H9 (cell line): ENCODE measurements at regions not wholly inside any gene's neighbourhood (a gene's known extent, or its start where the extent isn't known, plus 50 kb on each side); places are given as distances from the start of the nearest gene placed in this dataset.

Source experiments
- DNase-seq: peaks from one replicate; pipeline ENCODE4 v3.0.0-alpha.2; 2017
- H2AFZ ChIP-seq: one replicate; pipeline ENCODE4 v1.6.1; 2013; ENCODE audit warnings: mild to moderate bottlenecking, low read length, control low read depth, moderate library complexity
- H2AK5ac ChIP-seq: 2 replicates; pipeline ENCODE4 v1.6.1; 2013; ENCODE audit warnings: low read length, control low read depth, mixed read lengths; ENCODE audit not compliant: insufficient read length
- H2BK120ac ChIP-seq: one replicate; pipeline ENCODE4 v1.6.1; 2013; ENCODE audit warnings: low read depth, mild to moderate bottlenecking, low read length, control low read depth, inconsistent platforms; ENCODE audit not compliant: poor library complexity, severe bottlenecking
- H2BK12ac ChIP-seq: 2 replicates; pipeline ENCODE4 v1.6.1; 2013; ENCODE audit warnings: low read length, control low read depth, mixed read lengths, low read depth; ENCODE audit not compliant: insufficient read length
- H2BK15ac ChIP-seq: 2 replicates; pipeline ENCODE4 v1.6.1; 2013; ENCODE audit warnings: low read depth, low read length, control low read depth
- H2BK20ac ChIP-seq: one replicate; pipeline ENCODE4 v1.6.1; 2013; ENCODE audit warnings: low read depth, mild to moderate bottlenecking, low read length, control low read depth, inconsistent platforms; ENCODE audit not compliant: poor library complexity, severe bottlenecking
- H2BK5ac ChIP-seq: 2 replicates; pipeline ENCODE4 v1.6.1; 2013; ENCODE audit warnings: low read length, control low read depth, mixed read lengths; ENCODE audit not compliant: insufficient read length
- H3K14ac ChIP-seq: 2 replicates; pipeline ENCODE4 v1.6.1; 2013; ENCODE audit warnings: low read length, control low read depth; ENCODE audit not compliant: insufficient read depth
- H3K18ac ChIP-seq: 2 replicates; pipeline ENCODE4 v1.6.1; 2013; ENCODE audit warnings: low read depth, mild to moderate bottlenecking, mixed read lengths, low read length, control low read depth; ENCODE audit not compliant: insufficient read length
- H3K23ac ChIP-seq: 2 replicates; pipeline ENCODE4 v1.6.1; 2013; ENCODE audit warnings: low read length, control low read depth, mixed read lengths, low read depth; ENCODE audit not compliant: insufficient read length
- H3K23me2 ChIP-seq: 2 replicates; pipeline ENCODE4 v1.6.1; 2013; ENCODE audit warnings: low read depth, mild to moderate bottlenecking, mixed read lengths, low read length, control low read depth; ENCODE audit not compliant: insufficient read length, poor library complexity, severe bottlenecking
- H3K27ac ChIP-seq: 2 replicates; pipeline ENCODE4 v1.5.1; 2013; ENCODE audit warnings: low read length, control low read depth, mixed read lengths, low read depth; ENCODE audit not compliant: insufficient read length
- H3K27me3 ChIP-seq: 2 replicates; pipeline ENCODE4 v1.6.1; 2013; ENCODE audit warnings: low read length, control low read depth, inconsistent platforms; ENCODE audit not compliant: insufficient read depth
- H3K4ac ChIP-seq: 2 replicates; pipeline ENCODE4 v1.6.1; 2013; ENCODE audit warnings: low read depth, mild to moderate bottlenecking, control low read depth, inconsistent platforms, low read length, moderate library complexity
- H3K4me1 ChIP-seq: 2 replicates; pipeline ENCODE4 v1.6.1; 2013; ENCODE audit warnings: low read length, control low read depth, inconsistent platforms; ENCODE audit not compliant: insufficient read depth
- H3K4me2 ChIP-seq: 2 replicates; pipeline ENCODE4 v1.6.1; 2013; ENCODE audit warnings: low read length, control low read depth, mixed read lengths; ENCODE audit not compliant: insufficient read length, insufficient read depth
- H3K56ac ChIP-seq: 2 replicates; pipeline ENCODE4 v1.6.1; 2013; ENCODE audit warnings: low read depth, mild to moderate bottlenecking, mixed read lengths, low read length, control low read depth; ENCODE audit not compliant: insufficient read length
- H3K79me1 ChIP-seq: 2 replicates; pipeline ENCODE4 v1.6.1; 2013; ENCODE audit warnings: low read depth, mild to moderate bottlenecking, moderate library complexity, low read length, control low read depth, inconsistent platforms; ENCODE audit not compliant: insufficient read depth, poor library complexity, severe bottlenecking
- H3K79me2 ChIP-seq: 2 replicates; pipeline ENCODE4 v1.6.1; 2013; ENCODE audit warnings: low read length, control low read depth, inconsistent platforms; ENCODE audit not compliant: insufficient read depth
- H3K9ac ChIP-seq: 2 replicates; pipeline ENCODE4 v1.6.1; 2013; ENCODE audit warnings: low read length, control low read depth, mixed read lengths; ENCODE audit not compliant: insufficient read length; ENCODE audit errors: extremely low read depth
- H3K9me3 ChIP-seq: one replicate; pipeline ENCODE4 v1.6.1; 2013; ENCODE audit warnings: low read depth, low read length, inconsistent platforms; ENCODE audit not compliant: control insufficient read depth
- H3T11ph ChIP-seq: one replicate; pipeline ENCODE4 v1.6.1; 2013; ENCODE audit warnings: mild to moderate bottlenecking, low read length, control low read depth, inconsistent platforms
- H4K20me1 ChIP-seq: one replicate; pipeline ENCODE4 v1.6.1; 2013; ENCODE audit not compliant: control insufficient read depth, insufficient read length, insufficient read depth
- H4K5ac ChIP-seq: 2 replicates; pipeline ENCODE4 v1.6.1; 2013; ENCODE audit warnings: low read depth, mild to moderate bottlenecking, mixed read lengths, low read length, control low read depth; ENCODE audit not compliant: insufficient read length
- H4K8ac ChIP-seq: replicated peaks from 2 replicates; pipeline ENCODE4 v1.6.1; 2013; ENCODE audit warnings: low read length, control low read depth, mixed read lengths, low read depth; ENCODE audit not compliant: insufficient read length
- H4K91ac ChIP-seq: 2 replicates; pipeline ENCODE4 v1.6.1; 2013; ENCODE audit warnings: low read depth, mild to moderate bottlenecking, moderate library complexity, mixed read lengths, low read length, control low read depth; ENCODE audit not compliant: insufficient read length
- H3K27ac Mint-ChIP-seq, 3 experiments: 2 replicates in 2 of 3; 3 replicates in 1 of 3; pipeline ENCODE4 v1.8.0; 2020 to 2021; ENCODE audit warnings: mixed read lengths in 3 of 3, mild to moderate bottlenecking in 1 of 3, moderate library complexity in 1 of 3
- H3K27me3 Mint-ChIP-seq: 2 replicates; pipeline ENCODE4 v1.8.0; 2021; ENCODE audit warnings: low read depth, mild to moderate bottlenecking, moderate library complexity, mixed read lengths
- H3K36me3 Mint-ChIP-seq, 3 experiments: 2 replicates in 2 of 3; 3 replicates in 1 of 3; pipeline ENCODE4 v1.8.0; 2020 to 2021; ENCODE audit warnings: low read depth in 3 of 3, mixed read lengths in 3 of 3; ENCODE audit not compliant: insufficient read depth in 1 of 3
- H3K4me1 Mint-ChIP-seq, 2 experiments: 2 replicates each; pipeline ENCODE4 v1.8.0; 2020; ENCODE audit warnings: mixed read lengths in 2 of 2
- H3K4me3 Mint-ChIP-seq, 2 experiments: 2 replicates in 1 of 2; 3 replicates in 1 of 2; pipeline ENCODE4 v1.8.0; 2020 to 2021; ENCODE audit warnings: mild to moderate bottlenecking in 2 of 2, mixed read lengths in 2 of 2, moderate library complexity in 1 of 2
- H3K9me3 Mint-ChIP-seq, 2 experiments: 2 replicates in 1 of 2; 3 replicates in 1 of 2; pipeline ENCODE4 v1.8.0; 2020; ENCODE audit warnings: mild to moderate bottlenecking in 2 of 2, mixed read lengths in 2 of 2, moderate library complexity in 1 of 2
- CTCF ChIP-seq: fragments of 200-600 bp; sonication (generic); conservative IDR thresholded peaks from 3 replicates; pipeline ENCODE4 v1.8.0; 2021; ENCODE audit warnings: antibody characterized with exemption, mild to moderate bottlenecking
- WGBS: extraction: QIAGEN DNeasy Blood & Tissue Kit; methylation state at CpG from one replicate; pipeline ENCODE4 v1.1.7; 2013; ENCODE audit warnings: missing lambda C conversion rate, low lambda C conversion rate, mixed read lengths; ENCODE audit not compliant: insufficient read length; ENCODE audit errors: extremely low coverage; 5-methylcytosine and 5-hydroxymethylcytosine counted together

- H3K56ac ChIP-seq, result no peak overlapping the region
- H3K9me3 ChIP-seq, result no peaks in the 10 kb centered on the region
- Mint-ChIP-seq H3K27me3 (peaks cover 29% of the 10 kb centered on the region), H3K9me3 (peaks cover 0 to 5% of the 10 kb centered on the region in 2 experiments; a peak in 2 of 5 replicates), H3K4me1 (peaks cover 24 to 27% of the 10 kb centered on the region in 2 experiments), H3K36me3 (peaks cover 0 to 5% (median 0%) of the 10 kb centered on the region in 3 experiments; a peak in 2 of 7 replicates), H3K4me3 (no peak overlapping the region), H3K27ac (no peak overlapping the region)
- no peak overlapping the region for H3K4ac ChIP-seq
- H2AFZ ChIP-seq, result no peak overlapping the region
- no peak overlapping the region for H4K5ac ChIP-seq
- TF ChIP-seq CTCF, result no peak
- H4K8ac ChIP-seq, result no peak overlapping the region
- H3K14ac ChIP-seq, result no peak overlapping the region
- peak overlapping the region; percentile 35 for H3K4me2 ChIP-seq
- H3K23me2 ChIP-seq, result no peaks in the 10 kb centered on the region
- no peak overlapping the region for H2BK12ac ChIP-seq
- no CpG with 5 or more reads among the region's 11 CpGs for WGBS
- H3K9ac ChIP-seq, result no peak overlapping the region
- no peaks in the 10 kb centered on the region for H4K20me1 ChIP-seq
- H3T11ph ChIP-seq, result no peak overlapping the region
- no peak overlapping the region for H3K23ac ChIP-seq
- no peaks in the 10 kb centered on the region for H3K4me1 ChIP-seq
- H2AK5ac ChIP-seq, result no peak overlapping the region
- H3K79me1 ChIP-seq, result no peaks in the 10 kb centered on the region
- no peak overlapping the region for H4K91ac ChIP-seq
- H2BK5ac ChIP-seq, result no peak overlapping the region
- H3K79me2 ChIP-seq, result no peaks in the 10 kb centered on the region
- H3K27ac ChIP-seq, result no peak overlapping the region
- no peak overlapping the region for H2BK20ac ChIP-seq
- no peak for DNase-seq
- H2BK15ac ChIP-seq, result no peak overlapping the region
- no peak overlapping the region for H2BK120ac ChIP-seq
- no peak overlapping the region for H3K18ac ChIP-seq
- H3K27me3 ChIP-seq, result peaks cover 4% of the 10 kb centered on the region; the same call in 1 of the 2 replicates
These were observed 65.3 kb upstream of the SMOX start for GRCh38 chr20:4083098-4083865.
